GM23248 (cell line): ENCODE measurements at regions not wholly inside any gene's neighbourhood (a gene's known extent, or its start where the extent isn't known, plus 50 kb on each side); places are given as distances from the start of the nearest gene placed in this dataset.

Experiments
- DNase-seq: peaks from one replicate; pipeline ENCODE4 v3.0.0-alpha.2; 2015
- H2AFZ ChIP-seq: fragments of 200-600 bp; sonication (generic); 2 replicates; pipeline ENCODE4 v1.6.1; 2016; ENCODE audit warnings: antibody characterized with exemption
- H3F3A ChIP-seq: fragments of 200-600 bp; sonication (generic); 2 replicates; pipeline ENCODE4 v1.6.1; 2016; ENCODE audit warnings: mild to moderate bottlenecking, antibody characterized with exemption, mixed run types; ENCODE audit not compliant: insufficient read depth
- H3K27ac ChIP-seq: fragments of 200-600 bp; sonication (generic); 2 replicates; pipeline ENCODE4 v1.5.1; 2016; ENCODE audit warnings: mild to moderate bottlenecking
- H3K27me3 ChIP-seq: fragments of 200-600 bp; sonication (generic); replicated peaks from 2 replicates; pipeline ENCODE4 v1.6.1; 2016; ENCODE audit warnings: mild to moderate bottlenecking; ENCODE audit not compliant: insufficient read depth
- H3K36me3 ChIP-seq: fragments of 200-600 bp; sonication (generic); 2 replicates; pipeline ENCODE4 v1.6.1; 2016; ENCODE audit warnings: low read depth, mild to moderate bottlenecking
- H3K4me1 ChIP-seq: fragments of 200-600 bp; sonication (generic); 2 replicates; pipeline ENCODE4 v1.6.1; 2016; ENCODE audit warnings: mild to moderate bottlenecking; ENCODE audit not compliant: insufficient read depth
- H3K4me2 ChIP-seq: fragments of 200-600 bp; sonication (generic); one replicate; pipeline ENCODE4 v1.6.1; 2016; ENCODE audit warnings: mild to moderate bottlenecking; ENCODE audit not compliant: unreplicated experiment
- H3K4me3 ChIP-seq: fragments of 200-600 bp; sonication (generic); 2 replicates; pipeline ENCODE4 v1.5.1; 2016; ENCODE audit warnings: mild to moderate bottlenecking
- H3K79me2 ChIP-seq: fragments of 200-600 bp; sonication (generic); 2 replicates; pipeline ENCODE4 v1.6.1; 2016; ENCODE audit warnings: mild to moderate bottlenecking; ENCODE audit not compliant: insufficient read depth
- H3K9ac ChIP-seq: fragments of 200-600 bp; sonication (generic); 2 replicates; pipeline ENCODE4 v1.6.1; 2016; ENCODE audit warnings: mild to moderate bottlenecking
- H3K9me2 ChIP-seq: fragments of 200-600 bp; sonication (generic); 2 replicates; pipeline ENCODE4 v1.6.1; 2016; ENCODE audit warnings: mixed run types, mild to moderate bottlenecking, moderate library complexity; ENCODE audit not compliant: insufficient read depth
- H3K9me3 ChIP-seq: fragments of 200-600 bp; sonication (generic); one replicate; pipeline ENCODE4 v1.6.1; 2017; ENCODE audit warnings: low read depth
- H4K20me1 ChIP-seq: fragments of 200-600 bp; sonication (generic); 2 replicates; pipeline ENCODE4 v1.6.0; 2016; ENCODE audit not compliant: insufficient read depth
- EZH2 ChIP-seq: fragments of 200-600 bp; sonication (generic); IDR thresholded peaks from 2 replicates; pipeline ENCODE4 v1.6.1; 2018; ENCODE audit warnings: antibody characterized with exemption, mild to moderate bottlenecking; ENCODE audit not compliant: insufficient read depth, poor library complexity, severe bottlenecking
- EZH2phosphoT487 ChIP-seq: fragments of 200-600 bp; sonication (generic); IDR thresholded peaks from 2 replicates; pipeline ENCODE4 v1.6.1; 2018; ENCODE audit warnings: antibody characterized with exemption, moderate library complexity, mild to moderate bottlenecking, low read depth; ENCODE audit not compliant: insufficient read depth
- WGBS, 2 experiments: methylation state at CpG; one replicate each; pipeline ENCODE4 v1.1.6; 2015 to 2017; ENCODE audit warnings: low lambda C conversion rate in 2 of 2, low coverage in 1 of 2; ENCODE audit errors: missing lambda C conversion rate in 2 of 2; 5-methylcytosine and 5-hydroxymethylcytosine counted together
- in situ Hi-C: fragments of 300-500 bp; cut with MboI; formaldehyde crosslinking; loops from 2 replicates; pipeline ENCODE4 v1.15.0; 2020

DNA sequence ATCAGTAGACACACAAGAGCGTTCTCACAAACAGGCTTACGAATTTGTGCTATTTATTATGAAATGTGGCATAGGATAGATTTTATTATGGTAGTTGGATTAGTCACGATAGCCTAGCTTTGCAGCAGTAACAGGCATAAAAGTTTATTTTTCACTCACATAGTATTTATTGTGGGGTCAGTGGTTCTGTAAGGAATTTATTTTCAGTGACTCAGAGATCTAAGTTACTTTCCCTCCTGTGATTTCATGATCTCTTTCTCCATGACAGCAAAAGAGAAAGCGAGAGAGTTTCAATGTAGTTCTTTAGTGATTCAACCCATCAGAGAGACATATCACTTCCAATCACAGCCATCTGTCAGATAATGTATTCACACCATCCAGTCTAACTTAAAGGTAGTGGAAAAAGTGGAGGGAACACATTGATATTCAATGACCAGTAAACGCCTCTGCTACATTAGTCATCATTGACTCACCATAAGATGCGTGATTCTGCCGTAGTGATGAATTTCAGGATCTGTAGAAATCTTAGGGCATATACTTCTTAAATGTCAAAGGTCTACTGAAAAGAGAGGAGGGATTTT, 605.5 kb downstream of the HDGFL1 start:
- no peaks in the 10 kb centered on the region for H3K36me3 ChIP-seq
- TF ChIP-seq EZH2, result no peak
- TF ChIP-seq EZH2phosphoT487, result no peak
- H3K9me2 ChIP-seq, result no peaks in the 10 kb centered on the region
- peak overlapping the region; percentile 90 for H3K27ac ChIP-seq
- H3K9me3 ChIP-seq, result no peaks in the 10 kb centered on the region
- peaks cover 33% of the 10 kb centered on the region for H3F3A ChIP-seq
- peak; percentile 92 for DNase-seq
- peak overlapping the region; percentile 45 for H3K4me3 ChIP-seq
- H4K20me1 ChIP-seq, result no peaks in the 10 kb centered on the region
- in situ Hi-C loops, result no loop called here
- H3K79me2 ChIP-seq, result no peaks in the 10 kb centered on the region
- 10 to 12% methylated on average over 7 of the region's 7 CpGs for WGBS, 2 experiments
- peak overlapping the region; percentile 60 for H3K9ac ChIP-seq
- H3K27me3 ChIP-seq, result no peaks in the 10 kb centered on the region
- H2AFZ ChIP-seq, result peak overlapping the region; percentile 35
- peaks cover 28% of the 10 kb centered on the region for H3K4me1 ChIP-seq
- H3K4me2 ChIP-seq, result peak overlapping the region; percentile 77

DNA sequence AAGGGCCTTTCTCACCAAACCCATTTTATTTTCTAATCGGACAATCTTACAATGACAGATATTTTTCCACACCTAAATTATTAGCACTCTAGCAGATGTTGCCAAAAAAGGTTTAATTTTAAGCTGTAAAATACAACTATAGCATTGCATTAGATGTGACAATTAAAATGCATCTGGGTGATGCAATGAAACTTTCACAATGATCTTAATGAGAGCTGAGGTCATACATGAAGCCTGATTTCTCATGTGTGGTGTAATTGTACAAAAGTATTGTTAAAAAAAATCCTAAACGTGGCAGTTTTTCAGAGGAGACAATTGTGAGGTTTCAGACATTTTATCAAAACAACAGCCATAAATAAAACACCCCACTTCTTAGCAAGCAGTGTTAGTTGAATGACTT, 606.0 kb downstream of the HDGFL1 start:
- 18 to 24% methylated on average over 2 of the region's 2 CpGs for WGBS, 2 experiments
- Histone ChIP-seq H2AFZ (peak overlapping the region; percentile 35; the same call in 1 of the 2 replicates), H3K4me2 (peak overlapping the region; percentile 77), H3K79me2 (no peaks in the 10 kb centered on the region), H3F3A (peaks cover 33% of the 10 kb centered on the region), H3K27ac (peak overlapping the region; percentile 90), H4K20me1 (no peaks in the 10 kb centered on the region), H3K9me2 (no peaks in the 10 kb centered on the region), H3K4me1 (peaks cover 28% of the 10 kb centered on the region), H3K9me3 (no peaks in the 10 kb centered on the region), H3K27me3 (no peaks in the 10 kb centered on the region), H3K36me3 (no peaks in the 10 kb centered on the region), H3K4me3 (no peak overlapping the region), H3K9ac (peak overlapping the region; percentile 60)
- in situ Hi-C loops, result no loop called here
- no peak for TF ChIP-seq EZH2
- DNase-seq, result peak; percentile 70

DNA sequence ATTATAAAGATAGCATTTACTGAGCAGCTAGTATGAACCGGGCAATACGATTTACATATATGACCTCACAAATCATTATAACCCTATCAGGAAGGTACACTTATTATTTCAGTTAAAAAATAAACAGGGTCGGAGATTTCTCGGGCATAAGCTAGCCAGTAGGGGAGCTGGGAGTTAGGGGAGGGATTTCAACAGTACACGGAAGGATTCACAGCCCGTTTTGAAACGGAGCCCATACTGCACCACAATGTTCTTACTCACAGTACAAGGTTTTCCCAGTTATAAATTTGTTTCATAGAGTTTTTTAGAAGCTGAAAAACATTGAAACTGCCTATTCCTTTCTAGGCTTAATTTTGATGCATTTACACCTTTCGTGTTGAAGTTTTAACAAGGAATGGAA, 607.1 kb downstream of the HDGFL1 start:
- WGBS, 2 experiments, result 86 to 90% methylated on average over 8 of the region's 8 CpGs
- Histone ChIP-seq H3K27ac (peak overlapping the region; percentile 90; the same call in 1 of the 2 replicates), H4K20me1 (no peaks in the 10 kb centered on the region), H2AFZ (no peak overlapping the region), H3K9me2 (no peaks in the 10 kb centered on the region), H3K4me3 (no peak overlapping the region), H3K4me2 (no peak overlapping the region), H3K79me2 (no peaks in the 10 kb centered on the region), H3K4me1 (peaks cover 28% of the 10 kb centered on the region), H3K9ac (no peak overlapping the region), H3K9me3 (no peaks in the 10 kb centered on the region), H3K27me3 (no peaks in the 10 kb centered on the region), H3K36me3 (no peaks in the 10 kb centered on the region), H3F3A (peaks cover 33% of the 10 kb centered on the region)
- no peak for TF ChIP-seq EZH2
- TF ChIP-seq EZH2phosphoT487, result no peak
- in situ Hi-C loops, result no loop called here
- DNase-seq, result no peak

DNA sequence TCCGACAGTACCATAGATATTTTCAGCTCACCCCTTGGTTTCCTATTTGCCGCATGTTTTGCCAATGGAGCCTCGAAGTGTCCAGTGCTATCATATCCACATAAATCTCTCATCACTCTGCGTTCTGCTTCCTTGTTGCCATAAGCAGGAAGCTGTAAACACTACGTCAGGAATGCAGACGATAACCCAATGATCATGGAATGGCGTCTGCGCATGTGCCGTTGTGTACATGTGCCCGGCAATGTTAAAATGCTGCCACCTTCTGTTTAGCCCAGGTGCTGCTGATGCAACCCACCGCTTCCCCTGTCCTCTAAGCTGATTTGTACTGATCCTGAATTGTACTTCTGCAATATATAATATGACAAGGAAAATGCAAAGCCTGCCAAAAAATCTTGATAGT, 607.5 kb downstream of the HDGFL1 start:
- Histone ChIP-seq H3K79me2 (no peaks in the 10 kb centered on the region), H3K4me3 (no peak overlapping the region), H3K9me3 (no peaks in the 10 kb centered on the region), H3K4me1 (peaks cover 28% of the 10 kb centered on the region), H3K36me3 (no peaks in the 10 kb centered on the region), H4K20me1 (no peaks in the 10 kb centered on the region), H3K9me2 (no peaks in the 10 kb centered on the region), H3K4me2 (no peak overlapping the region), H2AFZ (no peak overlapping the region), H3F3A (peaks cover 33% of the 10 kb centered on the region), H3K27ac (no peak overlapping the region), H3K9ac (no peak overlapping the region), H3K27me3 (no peaks in the 10 kb centered on the region)
- 43 to 47% methylated on average over 11 of the region's 11 CpGs for WGBS, 2 experiments
- TF ChIP-seq EZH2 (no peak), EZH2phosphoT487 (no peak)
- DNase-seq, result peak; percentile 1
- in situ Hi-C loops, result no loop called here

DNA sequence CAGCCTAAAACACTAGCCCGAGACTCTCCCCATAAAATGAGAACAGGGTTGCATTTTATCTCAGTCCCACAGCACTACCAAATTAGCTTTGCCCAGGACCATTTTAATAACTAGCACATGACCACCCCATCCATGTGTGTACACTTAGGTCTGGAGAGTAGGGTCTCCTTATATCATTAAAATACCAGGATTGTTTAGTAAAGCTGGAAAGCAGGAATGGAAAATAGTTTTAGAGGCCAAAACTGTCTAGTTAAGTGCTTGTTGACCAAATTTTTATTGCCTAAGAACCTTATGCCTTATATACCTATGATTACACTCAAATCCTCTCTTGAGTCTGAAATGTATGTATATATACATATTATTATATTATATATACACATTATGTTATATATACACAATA, 608.4 kb downstream of the HDGFL1 start:
- TF ChIP-seq EZH2 (no peak), EZH2phosphoT487 (no peak)
- no peak overlapping the region for H2AFZ ChIP-seq
- 40 to 65% methylated on average over 1 of the region's 1 CpG for WGBS, 2 experiments
- no peaks in the 10 kb centered on the region for H3K79me2 ChIP-seq
- H3K36me3 ChIP-seq, result no peaks in the 10 kb centered on the region
- H3K4me3 ChIP-seq, result no peak overlapping the region
- no peak overlapping the region for H3K4me2 ChIP-seq
- no peak for DNase-seq
- H3K9me3 ChIP-seq, result no peaks in the 10 kb centered on the region
- H3K9ac ChIP-seq, result no peak overlapping the region
- H3F3A ChIP-seq, result peaks cover 33% of the 10 kb centered on the region
- in situ Hi-C loops, result no loop called here
- no peaks in the 10 kb centered on the region for H3K27me3 ChIP-seq
- H3K27ac ChIP-seq, result no peak overlapping the region
- no peaks in the 10 kb centered on the region for H3K9me2 ChIP-seq
- H3K4me1 ChIP-seq, result peaks cover 28% of the 10 kb centered on the region
- H4K20me1 ChIP-seq, result no peaks in the 10 kb centered on the region
